HUES6 (cell line): ENCODE measurements at regions not wholly inside any gene's neighbourhood (a gene's known extent, or its start where the extent isn't known, plus 50 kb on each side); places are given as distances from the start of the nearest gene placed in this dataset.
"Not testable (repeated sequence)": the region's sequence is repeated elsewhere in the genome, so short reads cannot be mapped to it uniquely, and the experiment has no call there.

Source experiments
- H3K27ac ChIP-seq: 2 replicates; pipeline ENCODE4 v1.7.0; 2013; ENCODE audit warnings: low read depth, mild to moderate bottlenecking, low read length, inconsistent platforms
- H3K27me3 ChIP-seq: 2 replicates; pipeline ENCODE4 v1.6.1; 2013; ENCODE audit warnings: low read length; ENCODE audit not compliant: control insufficient read depth, insufficient read depth
- H3K36me3 ChIP-seq: 2 replicates; pipeline ENCODE4 v1.6.1; 2013; ENCODE audit warnings: low read length; ENCODE audit not compliant: control insufficient read depth, insufficient read depth
- H3K4me1 ChIP-seq: 2 replicates; pipeline ENCODE4 v1.6.1; 2013; ENCODE audit warnings: low read length; ENCODE audit not compliant: control insufficient read depth, insufficient read depth
- H3K4me3 ChIP-seq: 2 replicates; pipeline ENCODE4 v1.5.1; 2013; ENCODE audit warnings: low read depth, low read length
- H3K9ac ChIP-seq: one replicate; pipeline ENCODE4 v1.6.1; 2013; ENCODE audit warnings: mild to moderate bottlenecking, low read length
- H3K9me3 ChIP-seq: 2 replicates; pipeline ENCODE4 v1.6.1; 2013; ENCODE audit warnings: low read depth, low read length; ENCODE audit not compliant: control insufficient read depth, insufficient read depth

DNA sequence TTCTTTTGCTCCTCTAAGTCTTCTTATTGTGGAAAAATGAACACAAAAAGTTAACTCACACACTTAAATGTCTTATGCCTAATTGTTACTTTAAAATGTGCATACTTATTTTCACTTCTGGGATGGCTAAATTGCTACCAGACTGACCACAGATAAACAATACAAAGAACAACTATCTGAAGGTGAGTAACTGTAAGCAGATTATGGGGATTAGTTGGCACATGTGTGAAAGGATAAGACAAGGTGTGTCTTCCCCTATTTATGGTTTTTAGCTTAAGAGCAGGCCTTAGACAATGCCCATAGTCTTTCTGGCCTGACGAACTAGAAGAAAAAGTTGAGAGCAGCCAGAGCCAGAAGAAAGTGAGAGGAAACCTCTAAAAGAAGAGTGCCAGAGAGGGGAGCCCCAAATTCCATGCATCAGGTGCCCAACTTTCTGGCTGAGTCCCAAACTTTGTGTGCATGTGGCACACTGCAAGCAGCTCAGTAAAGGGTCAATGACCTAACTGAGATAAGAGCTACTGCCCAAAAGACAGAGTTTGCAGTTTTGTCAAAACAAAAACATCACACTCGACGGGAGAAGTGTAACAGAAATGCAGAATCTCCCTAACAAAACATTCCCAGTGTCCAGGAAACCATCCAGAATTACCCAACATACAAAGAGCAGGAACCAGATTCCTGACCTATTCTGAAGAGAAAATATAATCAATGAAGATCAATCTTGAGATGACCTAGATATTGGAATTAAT is 375.4 kb downstream of the KCNRG start:
- Histone ChIP-seq H3K27me3 (no peaks in the 10 kb centered on the region), H3K27ac (no peak overlapping the region), H3K4me3 (no peak overlapping the region), H3K9me3 (no peaks in the 10 kb centered on the region), H3K9ac (no peak overlapping the region), H3K36me3 (no peaks in the 10 kb centered on the region), H3K4me1 (peaks cover 39% of the 10 kb centered on the region)

DNA sequence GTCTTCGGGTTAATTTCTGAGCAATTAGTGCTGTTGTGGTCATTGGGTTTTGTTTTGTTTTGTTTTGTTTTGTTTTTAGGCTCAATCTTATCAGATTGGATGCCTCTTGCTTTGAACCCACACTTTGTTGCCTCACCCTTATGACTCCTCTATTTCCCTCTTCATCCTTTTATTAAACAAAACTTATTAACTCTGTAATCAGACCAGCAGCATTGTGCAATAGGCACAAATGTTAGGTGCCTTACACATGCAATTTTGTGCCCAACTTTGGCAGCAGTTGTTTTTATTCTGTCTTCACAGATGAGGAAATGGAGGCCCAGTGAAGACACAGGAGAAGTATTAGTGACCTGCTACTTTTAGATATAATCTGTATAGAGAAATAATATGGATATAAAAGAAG is 377.7 kb downstream of the KCNRG start:
- H3K9me3 ChIP-seq = 0 out of 2 replicates have a peak, but pooled peaks cover 3% of the 10 kb centered on the region
- H3K36me3 ChIP-seq = peaks cover 4% of the 10 kb centered on the region; the same call in 1 of the 2 replicates
- peaks cover 27% of the 10 kb centered on the region for H3K4me1 ChIP-seq
- H3K27ac ChIP-seq = no peak overlapping the region
- no peak overlapping the region for H3K4me3 ChIP-seq
- no peak overlapping the region for H3K9ac ChIP-seq
- H3K27me3 ChIP-seq = no peaks in the 10 kb centered on the region

DNA sequence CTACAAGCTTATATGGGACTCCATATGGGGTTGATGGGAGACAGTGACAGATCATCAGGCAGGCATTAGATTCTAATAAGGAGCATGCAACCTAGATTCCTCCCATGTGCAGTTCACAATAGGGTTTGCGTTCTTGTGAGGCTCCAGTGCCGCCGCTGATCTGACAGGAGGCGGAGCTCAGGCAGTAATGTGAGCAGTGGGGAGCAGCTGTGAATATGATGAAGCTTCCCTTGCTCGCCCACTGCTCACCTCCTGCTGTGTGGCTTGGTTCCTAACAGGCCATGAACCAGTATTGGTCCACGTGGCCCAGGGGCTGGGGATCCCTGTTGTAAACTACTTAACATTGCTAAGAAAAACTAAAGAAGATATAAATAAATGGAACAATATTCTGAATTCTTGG is 378.4 kb downstream of the KCNRG start:
- H3K9me3 ChIP-seq = 0 out of 2 replicates have a peak, but pooled peaks cover 3% of the 10 kb centered on the region
- H3K27ac ChIP-seq = no peak overlapping the region
- H3K4me1 ChIP-seq = peaks cover 22% of the 10 kb centered on the region
- no peak overlapping the region for H3K9ac ChIP-seq
- H3K36me3 ChIP-seq = peaks cover 4% of the 10 kb centered on the region; the same call in 1 of the 2 replicates
- no peak overlapping the region for H3K4me3 ChIP-seq
- no peaks in the 10 kb centered on the region for H3K27me3 ChIP-seq

DNA sequence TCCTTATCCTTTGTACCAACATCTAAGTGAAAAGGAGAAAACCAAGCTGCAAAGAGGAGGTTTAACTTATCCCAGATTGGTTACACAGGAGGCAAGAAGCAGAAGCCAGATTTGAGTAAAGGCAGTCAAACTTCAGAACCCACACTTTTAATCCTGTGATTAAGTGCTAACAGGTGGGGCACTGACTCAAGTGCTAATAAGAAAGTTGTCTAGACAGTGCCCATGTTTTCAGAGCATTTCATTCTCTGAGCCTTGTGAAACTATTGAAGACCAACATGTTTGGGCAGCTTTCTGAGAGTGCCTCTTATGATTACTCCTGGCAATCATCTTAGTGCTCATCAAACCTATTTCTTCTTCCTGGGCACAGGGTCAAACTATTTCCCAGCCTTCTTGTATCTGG is 380.8 kb downstream of the KCNRG start:
- Histone ChIP-seq H3K9ac (no peak overlapping the region), H3K27ac (no peak overlapping the region), H3K27me3 (no peaks in the 10 kb centered on the region), H3K4me1 (no peaks in the 10 kb centered on the region), H3K4me3 (no peak overlapping the region), H3K9me3 (0 out of 2 replicates have a peak, but pooled peaks cover 3% of the 10 kb centered on the region), H3K36me3 (peaks cover 4% of the 10 kb centered on the region; the same call in 1 of the 2 replicates)

DNA sequence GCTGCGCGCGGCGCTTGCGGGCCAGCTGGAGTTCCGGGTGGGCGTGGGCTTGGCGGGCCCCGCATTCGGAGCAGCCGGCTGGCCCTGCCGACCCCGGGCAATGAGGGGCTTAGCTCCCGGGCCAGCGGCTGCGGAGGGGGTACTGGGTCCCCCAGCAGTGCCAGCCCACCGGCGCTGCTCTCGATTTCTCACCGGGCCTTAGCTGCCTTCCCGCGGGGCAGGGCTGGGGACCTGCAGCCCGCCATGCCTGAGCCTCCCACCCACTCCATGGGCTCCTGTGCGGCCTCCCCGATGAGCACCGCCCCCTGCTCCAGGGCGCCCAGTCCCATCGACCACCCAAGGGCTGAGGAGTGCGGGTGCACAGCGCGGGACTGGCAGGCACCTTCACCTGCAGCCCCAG is 381.4 kb downstream of the KCNRG start:
- H3K27ac ChIP-seq, H3K9me3 ChIP-seq, H3K4me1 ChIP-seq, H3K9ac ChIP-seq, H3K4me3 ChIP-seq, H3K36me3 ChIP-seq, H3K27me3 ChIP-seq: not testable (repeated sequence)

DNA sequence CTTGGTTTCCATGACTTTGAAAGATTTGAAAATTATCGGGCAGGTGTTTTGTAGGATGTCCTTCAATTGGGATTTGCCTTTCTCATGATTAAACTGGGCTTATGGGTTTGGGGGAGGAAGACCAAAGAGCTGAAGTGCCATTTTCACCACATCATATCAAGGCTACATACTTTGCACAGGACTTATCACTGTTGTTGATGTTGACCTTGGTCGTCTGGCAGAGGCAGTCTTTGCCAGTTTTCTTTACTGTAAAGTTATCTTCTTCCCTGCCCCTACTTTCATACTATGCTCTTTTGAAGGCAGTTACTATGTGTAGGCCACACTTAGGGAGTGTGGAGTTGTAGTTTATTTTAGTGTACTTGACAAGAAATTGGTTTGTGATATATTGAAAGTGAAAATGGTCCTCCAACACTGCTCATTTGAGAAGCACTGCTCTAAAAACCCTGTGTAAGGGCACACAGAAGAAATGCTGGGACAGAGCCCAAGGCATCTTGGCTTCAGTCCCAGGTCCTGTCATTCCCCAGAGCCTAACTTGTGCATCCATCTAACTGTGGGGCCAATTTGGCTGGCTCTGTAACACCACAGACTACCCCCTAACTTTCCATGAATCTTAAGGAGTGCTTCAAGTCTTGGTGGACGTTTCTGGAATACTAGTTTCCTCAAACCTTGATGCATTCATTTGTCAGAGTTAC is 384.9 kb downstream of the KCNRG start:
- Histone ChIP-seq H3K36me3 (peaks cover 4% of the 10 kb centered on the region; the same call in 1 of the 2 replicates), H3K9me3 (0 out of 2 replicates have a peak, but pooled peaks cover 3% of the 10 kb centered on the region), H3K9ac (no peak overlapping the region), H3K4me3 (no peak overlapping the region), H3K4me1 (no peaks in the 10 kb centered on the region), H3K27me3 (no peaks in the 10 kb centered on the region), H3K27ac (no peak overlapping the region)

DNA sequence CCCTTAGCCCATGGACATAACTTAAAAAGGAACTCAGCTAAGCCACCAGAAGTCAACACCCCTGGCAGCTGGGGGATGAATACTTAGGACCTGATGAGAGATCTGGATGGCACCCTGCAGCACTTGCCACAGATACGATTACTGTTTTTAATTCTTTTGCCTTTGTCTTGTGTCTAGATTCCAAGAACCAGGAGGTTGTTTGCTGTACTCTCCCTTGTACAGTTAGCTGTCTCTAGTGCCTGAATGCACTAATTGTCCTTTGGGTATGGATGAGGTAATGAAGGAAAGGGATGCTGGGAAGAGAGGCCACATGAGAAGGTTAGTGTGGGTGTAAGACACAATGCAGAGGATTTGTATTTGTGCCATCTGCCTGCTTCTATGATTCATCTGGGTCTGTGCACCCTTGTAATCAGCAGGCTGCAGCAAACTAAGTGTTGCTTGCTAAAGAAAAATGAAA is 385.8 kb downstream of the KCNRG start:
- H3K36me3 ChIP-seq = peaks cover 4% of the 10 kb centered on the region; the same call in 1 of the 2 replicates
- no peaks in the 10 kb centered on the region for H3K27me3 ChIP-seq
- no peak overlapping the region for H3K9ac ChIP-seq
- no peak overlapping the region for H3K27ac ChIP-seq
- no peaks in the 10 kb centered on the region for H3K4me1 ChIP-seq
- no peak overlapping the region for H3K4me3 ChIP-seq
- 0 out of 2 replicates have a peak, but pooled peaks cover 2% of the 10 kb centered on the region for H3K9me3 ChIP-seq

DNA sequence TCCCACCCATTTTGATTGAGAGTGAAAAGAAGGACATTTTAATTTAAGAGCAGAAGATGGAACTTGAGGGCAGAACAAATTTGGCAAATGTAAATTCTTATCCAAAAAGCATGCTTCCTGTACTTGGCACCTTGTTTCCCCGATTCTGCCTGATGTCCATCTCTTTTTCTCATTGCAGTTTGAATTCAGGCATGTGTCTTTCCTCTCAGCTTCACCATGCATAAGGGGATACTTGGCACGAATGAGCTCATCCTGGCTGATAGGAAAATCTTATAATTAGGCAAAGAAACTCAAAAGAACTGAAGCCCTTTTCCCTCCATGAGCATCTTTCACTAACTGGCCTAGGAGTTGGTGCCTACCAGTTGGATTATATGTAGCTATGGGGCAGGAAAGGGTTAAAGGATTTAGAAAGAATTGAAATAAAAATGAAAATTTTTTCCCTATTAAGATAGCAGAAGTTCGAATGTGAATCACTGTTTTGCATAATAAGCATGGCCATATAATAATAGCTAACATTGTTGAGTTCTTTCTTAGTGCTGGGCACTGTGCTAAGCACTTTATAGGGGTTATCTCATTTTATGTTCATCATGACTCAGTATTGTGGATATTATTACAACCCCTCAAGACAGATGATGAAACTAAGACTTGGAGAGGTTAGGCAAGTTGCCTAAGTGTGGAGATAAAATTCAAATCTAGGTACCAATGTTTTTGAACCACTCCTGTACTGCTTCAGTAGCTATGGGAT is 386.6 kb downstream of the KCNRG start:
- Histone ChIP-seq H3K4me1 (no peaks in the 10 kb centered on the region), H3K4me3 (no peak overlapping the region), H3K36me3 (peaks cover 4% of the 10 kb centered on the region; the same call in 1 of the 2 replicates), H3K9me3 (no peaks in the 10 kb centered on the region), H3K27ac (no peak overlapping the region), H3K9ac (no peak overlapping the region), H3K27me3 (no peaks in the 10 kb centered on the region)

DNA sequence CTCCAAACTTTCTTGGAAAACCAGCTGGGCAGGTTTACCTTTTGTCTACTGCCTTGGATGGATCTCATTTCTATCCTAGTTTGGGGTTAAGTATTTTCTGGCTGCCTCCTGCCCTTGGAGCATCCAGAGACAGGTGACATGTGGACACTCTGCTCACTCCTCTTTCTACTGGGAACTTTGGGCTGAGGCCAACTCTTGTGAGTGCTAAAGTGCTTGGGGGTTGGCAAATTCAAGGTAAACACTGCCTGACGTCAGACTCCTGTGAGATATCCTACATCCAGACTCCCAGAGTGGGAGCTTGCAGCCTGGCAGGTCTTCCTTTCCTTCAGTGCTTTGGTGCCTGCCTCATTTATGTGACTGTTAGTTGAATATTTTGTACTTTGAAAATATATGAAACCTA is 388.1 kb downstream of the KCNRG start:
- no peaks in the 10 kb centered on the region for H3K27me3 ChIP-seq
- no peaks in the 10 kb centered on the region for H3K36me3 ChIP-seq
- no peak overlapping the region for H3K4me3 ChIP-seq
- no peaks in the 10 kb centered on the region for H3K9me3 ChIP-seq
- no peaks in the 10 kb centered on the region for H3K4me1 ChIP-seq
- no peak overlapping the region for H3K27ac ChIP-seq
- no peak overlapping the region for H3K9ac ChIP-seq

DNA sequence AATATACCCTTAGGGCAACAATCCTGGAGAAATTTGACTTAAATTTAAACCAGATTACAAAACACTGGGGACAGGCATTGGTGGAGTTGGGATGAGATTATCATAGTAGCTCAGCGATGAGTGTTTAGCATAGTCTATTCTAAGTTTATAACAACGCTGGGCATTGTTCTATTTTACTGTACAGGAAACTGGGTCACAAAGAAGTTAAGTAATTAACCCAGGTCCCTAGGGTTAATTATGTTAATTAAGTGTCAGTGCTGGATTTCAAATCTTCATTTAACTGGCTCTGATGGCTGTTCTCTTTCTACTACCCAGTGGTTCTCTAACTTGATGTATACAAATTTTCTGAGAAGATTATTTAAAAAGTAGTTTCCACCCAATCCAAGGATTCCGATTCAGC is 388.9 kb downstream of the KCNRG start:
- Histone ChIP-seq H3K4me1 (no peaks in the 10 kb centered on the region), H3K36me3 (no peaks in the 10 kb centered on the region), H3K4me3 (no peak overlapping the region), H3K9me3 (no peaks in the 10 kb centered on the region), H3K27ac (no peak overlapping the region), H3K27me3 (no peaks in the 10 kb centered on the region), H3K9ac (no peak overlapping the region)

DNA sequence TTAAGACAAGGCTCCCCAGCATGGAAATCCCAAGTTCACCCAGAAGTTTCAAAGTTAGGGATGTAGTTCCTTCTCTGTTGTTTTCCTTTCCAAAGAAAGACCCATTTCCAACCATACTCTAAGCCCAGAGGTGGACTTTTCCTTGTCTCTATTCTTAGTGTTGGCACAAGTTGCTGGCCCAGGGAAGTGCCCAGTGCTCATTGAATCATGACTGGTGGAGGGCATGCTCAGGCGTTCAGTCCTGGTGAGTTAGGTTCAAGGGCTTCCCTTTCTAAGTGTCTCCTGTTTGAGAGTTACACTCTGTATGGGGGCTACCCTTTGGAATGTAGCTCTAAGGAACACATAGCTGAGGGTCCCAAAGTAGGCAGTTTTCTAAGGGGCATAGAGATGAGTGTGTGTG is 389.5 kb downstream of the KCNRG start:
- Histone ChIP-seq H3K9ac (no peak overlapping the region), H3K4me1 (no peaks in the 10 kb centered on the region), H3K9me3 (no peaks in the 10 kb centered on the region), H3K27ac (no peak overlapping the region), H3K4me3 (no peak overlapping the region), H3K27me3 (no peaks in the 10 kb centered on the region), H3K36me3 (no peaks in the 10 kb centered on the region)
